ENCODE measurements at regions not wholly inside any gene's neighbourhood (a gene's known extent, or its start where the extent isn't known, plus 50 kb on each side); places are given as distances from the start of the nearest gene placed in this dataset.
"Not testable (repeated sequence)": the region's sequence is repeated elsewhere in the genome, so short reads cannot be mapped to it uniquely, and the experiment has no call there.

DNA sequence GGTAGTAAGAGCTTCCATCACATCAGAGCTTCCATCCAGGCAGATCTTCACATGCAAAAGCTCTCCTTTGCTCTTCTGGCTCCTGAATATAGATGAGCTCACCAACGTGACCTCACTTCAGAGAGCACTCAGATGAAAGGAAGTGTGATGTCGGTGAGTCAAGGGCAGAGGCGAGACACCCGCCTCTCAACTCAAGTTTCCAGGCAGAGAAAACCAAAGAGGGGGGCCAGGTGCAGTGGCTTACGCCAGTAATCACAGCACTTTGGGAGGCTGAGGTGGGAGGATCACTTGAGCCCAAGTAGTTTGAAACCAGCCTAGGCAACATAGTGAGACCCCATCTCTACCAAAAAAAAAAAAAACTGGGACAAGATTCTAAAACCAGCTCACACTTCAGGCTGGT is 126.9 kb downstream of the DUSP6 start:
- Mint-ChIP-seq H3K9me3 (peaks cover 7% of the 10 kb centered on the region), H3K27me3 (no peaks in the 10 kb centered on the region), H3K4me3 (peak overlapping the region; percentile 34), H3K4me1 (ENCODE audit: low read depth) (peaks cover 62% of the 10 kb centered on the region), H3K36me3 (peaks cover 2% of the 10 kb centered on the region), H3K27ac (peak overlapping the region; percentile 99)
- CTCF ChIA-PET: interaction anchor here (0.6 to 2.1 kb wide), 12 partner anchors 12 to 208 kb away, joined by 3 to 22 read pairs (median 6); no protein-coding TSS in a partner anchor
- DNase-seq: peak; percentile 90
- intact Hi-C loops (cut with micrococcal nuclease): loop anchor here (1.0 to 10.0 kb wide), 16 partner anchors 19 to 1081 kb away; partner anchors contain the start of genes CEP290, DUSP6 and TMTC3
- POLR2A ChIA-PET: interaction anchor here (0.6 to 2.6 kb wide), 22 partner anchors 10 to 307 kb away, joined by 3 to 38 read pairs (median 4); partner anchors contain the start of genes DUSP6 and POC1B

DNA sequence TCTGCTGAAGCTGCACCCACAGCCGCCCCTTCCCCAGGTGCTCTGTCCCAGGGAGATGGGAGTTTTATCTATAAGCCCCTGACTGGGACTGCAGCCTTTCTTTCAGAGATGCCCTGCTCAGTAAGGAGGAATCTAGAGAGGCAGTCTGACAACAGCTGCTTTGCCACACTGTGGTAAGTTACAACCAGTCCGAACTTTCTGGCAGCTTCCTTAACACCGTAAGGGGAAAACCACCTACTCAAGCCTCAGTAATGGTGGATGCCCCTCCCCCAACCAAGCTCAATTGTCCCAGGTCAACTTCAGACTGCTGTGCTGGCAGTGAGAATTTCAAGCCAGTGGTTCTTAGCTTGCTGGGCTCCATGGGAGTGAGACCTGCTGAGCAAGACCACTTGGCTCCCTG is 129.7 kb downstream of the DUSP6 start:
- CTCF ChIA-PET: interaction anchor here (0.8 to 1.0 kb wide), 2 partner anchors 9 to 129 kb away, joined by 3 read pairs; no protein-coding TSS in a partner anchor
- peaks cover 48% of the 10 kb centered on the region for H3K4me1 Mint-ChIP-seq (ENCODE audit: low read depth)
- POLR2A ChIA-PET: interaction anchor here (1.0 kb wide), 1 partner anchor 21 kb away, joined by 3 read pairs; no protein-coding TSS in a partner anchor
- DNase-seq: peak; percentile 26
- H3K27ac Mint-ChIP-seq, H3K4me3 Mint-ChIP-seq, H3K27me3 Mint-ChIP-seq, H3K36me3 Mint-ChIP-seq: not testable (repeated sequence)
- peaks cover 10% of the 10 kb centered on the region for H3K9me3 Mint-ChIP-seq
- intact Hi-C loops (cut with micrococcal nuclease): loop anchor here (10.0 kb wide), 2 partner anchors 642 to 1078 kb away; partner anchors contain the start of genes CEP290 and TMTC3

DNA sequence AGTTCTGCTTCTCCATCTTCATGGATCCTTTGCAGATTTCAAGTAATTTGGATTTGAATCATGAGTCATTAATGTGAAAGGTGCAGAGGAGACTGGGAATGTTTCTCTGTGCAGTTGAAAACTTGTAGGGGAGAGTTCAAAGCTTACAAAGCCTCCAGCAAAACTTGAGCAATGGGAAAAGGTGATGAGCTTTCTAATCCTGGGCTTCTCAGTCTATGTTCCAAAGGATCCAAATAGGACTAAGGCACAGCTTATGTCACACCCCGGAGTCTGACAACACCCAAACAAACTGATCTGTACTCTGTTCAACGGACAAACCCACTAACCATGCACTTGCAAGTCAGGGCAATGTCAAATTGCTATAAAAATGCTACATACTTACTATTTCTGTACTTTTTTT is 134.8 kb downstream of the DUSP6 start:
- Mint-ChIP-seq H3K4me3 (no peak overlapping the region), H3K4me1 (ENCODE audit: low read depth) (peaks cover 5% of the 10 kb centered on the region), H3K27ac (no peak overlapping the region), H3K27me3 (no peaks in the 10 kb centered on the region), H3K9me3 (peaks cover 10% of the 10 kb centered on the region), H3K36me3 (peaks cover 2% of the 10 kb centered on the region)
- intact Hi-C loops (cut with micrococcal nuclease): no loop called here
- ChIA-PET CTCF (interaction anchor here (0.6 to 1.2 kb wide), 2 partner anchors 27 to 244 kb away, joined by 3 read pairs; no protein-coding TSS in a partner anchor), POLR2A (no interaction called here)
- DNase-seq: no peak

GRCh38 chr12:89216211-89216952 is 135.9 kb downstream of the DUSP6 start:
- H3K4me1 Mint-ChIP-seq (ENCODE audit: low read depth): peaks cover 11% of the 10 kb centered on the region
- CTCF ChIA-PET: no interaction called here
- H3K4me3 Mint-ChIP-seq: no peak overlapping the region
- DNase-seq: no peak
- H3K27me3 Mint-ChIP-seq: no peaks in the 10 kb centered on the region
- peaks cover 8% of the 10 kb centered on the region for H3K9me3 Mint-ChIP-seq
- no peaks in the 10 kb centered on the region for H3K36me3 Mint-ChIP-seq
- H3K27ac Mint-ChIP-seq: no peak overlapping the region
- POLR2A ChIA-PET: no interaction called here
- intact Hi-C loops (cut with micrococcal nuclease): no loop called here

GRCh38 chr12:89215196-89215595 is 137.1 kb downstream of the DUSP6 start:
- CTCF ChIA-PET: no interaction called here

DNA sequence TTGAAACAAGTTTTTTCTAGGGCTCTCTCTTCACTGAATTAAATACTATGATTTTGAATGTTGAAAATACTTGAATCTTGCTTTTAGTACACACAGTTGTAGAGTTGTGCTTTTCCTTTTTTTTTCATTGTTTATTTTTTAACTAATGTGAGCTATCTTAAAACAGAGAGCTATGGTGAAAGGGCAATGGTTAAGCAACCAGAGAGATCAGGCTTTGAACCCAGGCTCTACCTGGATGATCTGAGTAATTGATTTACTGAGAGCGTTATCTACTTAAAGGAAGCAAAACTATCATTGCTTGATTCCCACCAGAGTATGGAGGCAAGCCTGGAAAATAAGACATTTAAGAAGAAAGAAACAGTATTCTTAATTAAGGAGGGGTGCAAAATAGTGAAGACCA is 138.6 kb downstream of the DUSP6 start:
- H3K9me3 Mint-ChIP-seq: no peaks in the 10 kb centered on the region
- no peaks in the 10 kb centered on the region for H3K36me3 Mint-ChIP-seq
- intact Hi-C loops (cut with micrococcal nuclease): no loop called here
- no peak for DNase-seq
- no peaks in the 10 kb centered on the region for H3K27me3 Mint-ChIP-seq
- no peak overlapping the region for H3K27ac Mint-ChIP-seq
- peaks cover 15% of the 10 kb centered on the region for H3K4me1 Mint-ChIP-seq (ENCODE audit: low read depth)
- no peak overlapping the region for H3K4me3 Mint-ChIP-seq
- ChIA-PET POLR2A (no interaction called here), CTCF (no interaction called here)

More at GRCh38 chr12:89215196-89215595, 137.1 kb downstream of the DUSP6 start:
- POLR2A ChIA-PET: no interaction called here
- H3K9me3 Mint-ChIP-seq: peaks cover 3% of the 10 kb centered on the region
- no peak overlapping the region for H3K4me3 Mint-ChIP-seq
- intact Hi-C loops (cut with micrococcal nuclease): no loop called here
- H3K27ac Mint-ChIP-seq: no peak overlapping the region
- peaks cover 14% of the 10 kb centered on the region for H3K4me1 Mint-ChIP-seq (ENCODE audit: low read depth)
- DNase-seq: no peak
- no peaks in the 10 kb centered on the region for H3K27me3 Mint-ChIP-seq
- H3K36me3 Mint-ChIP-seq: no peaks in the 10 kb centered on the region

GRCh38 chr12:89213139-89213538 is 139.2 kb downstream of the DUSP6 start:
- H3K36me3 Mint-ChIP-seq: no peaks in the 10 kb centered on the region
- no peaks in the 10 kb centered on the region for H3K9me3 Mint-ChIP-seq
- peaks cover 15% of the 10 kb centered on the region for H3K4me1 Mint-ChIP-seq (ENCODE audit: low read depth)
- no peaks in the 10 kb centered on the region for H3K27me3 Mint-ChIP-seq
- no peak overlapping the region for H3K4me3 Mint-ChIP-seq
- intact Hi-C loops (cut with micrococcal nuclease): no loop called here
- ChIA-PET POLR2A (no interaction called here), CTCF (no interaction called here)
- DNase-seq: no peak
- H3K27ac Mint-ChIP-seq: no peak overlapping the region

- H3K27me3 Mint-ChIP-seq: no peaks in the 10 kb centered on the region
- ChIA-PET CTCF (no interaction called here), POLR2A (no interaction called here)
- intact Hi-C loops (cut with micrococcal nuclease): no loop called here
- no peak for DNase-seq
- peaks cover 15% of the 10 kb centered on the region for H3K4me1 Mint-ChIP-seq (ENCODE audit: low read depth)
- H3K27ac Mint-ChIP-seq: no peak overlapping the region
- no peaks in the 10 kb centered on the region for H3K36me3 Mint-ChIP-seq
- no peak overlapping the region for H3K4me3 Mint-ChIP-seq
- no peaks in the 10 kb centered on the region for H3K9me3 Mint-ChIP-seq
Observed at GRCh38 chr12:89212339-89212771, 139.9 kb downstream of the DUSP6 start.

DNA sequence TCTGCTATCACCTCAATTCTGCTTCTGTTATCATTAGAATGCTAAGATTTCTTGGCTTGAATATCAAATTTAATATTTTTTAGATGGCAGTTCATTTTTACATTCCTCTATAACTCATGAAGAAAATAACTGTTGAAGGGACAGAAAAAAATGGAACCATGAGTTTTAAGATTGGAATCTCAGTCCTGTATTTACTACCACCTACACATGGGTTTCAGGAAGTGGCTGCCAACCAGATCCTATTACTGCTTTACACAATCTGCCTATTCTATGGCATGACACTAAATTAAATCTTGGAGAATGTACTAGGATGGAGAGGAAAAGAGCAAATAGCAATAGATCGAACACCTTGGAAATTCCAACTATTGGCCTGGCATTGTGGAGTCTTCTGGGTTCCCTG is 140.8 kb downstream of the DUSP6 start:
- intact Hi-C loops (cut with micrococcal nuclease): no loop called here
- Mint-ChIP-seq H3K9me3 (no peaks in the 10 kb centered on the region), H3K4me3 (no peak overlapping the region), H3K27ac (no peak overlapping the region), H3K36me3 (no peaks in the 10 kb centered on the region), H3K4me1 (ENCODE audit: low read depth) (peaks cover 18% of the 10 kb centered on the region), H3K27me3 (no peaks in the 10 kb centered on the region)
- no peak for DNase-seq
- POLR2A ChIA-PET: no interaction called here
- CTCF ChIA-PET: no interaction called here

GRCh38 chr12:89210277-89210676 is 142.0 kb downstream of the DUSP6 start:
- Mint-ChIP-seq H3K4me3 (no peak overlapping the region), H3K9me3 (no peaks in the 10 kb centered on the region), H3K27me3 (no peaks in the 10 kb centered on the region), H3K27ac (no peak overlapping the region), H3K4me1 (ENCODE audit: low read depth) (peaks cover 20% of the 10 kb centered on the region), H3K36me3 (no peaks in the 10 kb centered on the region)
- ChIA-PET CTCF (no interaction called here), POLR2A (no interaction called here)
- intact Hi-C loops (cut with micrococcal nuclease): no loop called here
- DNase-seq: no peak

- Mint-ChIP-seq H3K27ac (no peak overlapping the region), H3K4me1 (ENCODE audit: low read depth) (peaks cover 20% of the 10 kb centered on the region), H3K36me3 (no peaks in the 10 kb centered on the region), H3K4me3 (no peak overlapping the region), H3K27me3 (no peaks in the 10 kb centered on the region), H3K9me3 (no peaks in the 10 kb centered on the region)
- intact Hi-C loops (cut with micrococcal nuclease): no loop called here
- no peak for DNase-seq
- CTCF ChIA-PET: no interaction called here
- POLR2A ChIA-PET: no interaction called here
Observed at GRCh38 chr12:89208661-89209096, 143.6 kb downstream of the DUSP6 start.

DNA sequence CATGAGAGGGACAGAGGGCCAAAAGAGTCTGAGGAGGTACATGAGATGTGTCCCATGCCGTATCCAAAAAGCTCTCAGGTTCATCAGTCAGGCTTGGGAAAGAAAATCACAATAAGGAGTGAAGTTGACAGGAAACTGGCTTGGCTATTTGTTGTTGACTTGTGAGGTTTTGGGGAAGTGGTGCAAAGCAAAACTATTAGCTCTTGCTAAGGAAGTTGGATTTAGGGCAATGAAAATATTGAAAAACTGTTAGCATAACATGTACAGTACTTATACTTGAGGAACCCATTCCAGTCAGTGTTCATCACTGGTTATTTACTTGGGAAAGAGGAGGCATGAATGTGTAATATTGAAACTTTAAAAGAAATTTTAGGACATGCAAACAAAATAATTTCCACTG is 145.9 kb downstream of the DUSP6 start:
- ChIA-PET POLR2A (no interaction called here), CTCF (no interaction called here)
- peaks cover 13% of the 10 kb centered on the region for H3K4me1 Mint-ChIP-seq (ENCODE audit: low read depth)
- no peak overlapping the region for H3K27ac Mint-ChIP-seq
- H3K27me3 Mint-ChIP-seq: no peaks in the 10 kb centered on the region
- intact Hi-C loops (cut with micrococcal nuclease): no loop called here
- H3K4me3 Mint-ChIP-seq: no peak overlapping the region
- no peaks in the 10 kb centered on the region for H3K9me3 Mint-ChIP-seq
- DNase-seq: no peak
- no peaks in the 10 kb centered on the region for H3K36me3 Mint-ChIP-seq

DNA sequence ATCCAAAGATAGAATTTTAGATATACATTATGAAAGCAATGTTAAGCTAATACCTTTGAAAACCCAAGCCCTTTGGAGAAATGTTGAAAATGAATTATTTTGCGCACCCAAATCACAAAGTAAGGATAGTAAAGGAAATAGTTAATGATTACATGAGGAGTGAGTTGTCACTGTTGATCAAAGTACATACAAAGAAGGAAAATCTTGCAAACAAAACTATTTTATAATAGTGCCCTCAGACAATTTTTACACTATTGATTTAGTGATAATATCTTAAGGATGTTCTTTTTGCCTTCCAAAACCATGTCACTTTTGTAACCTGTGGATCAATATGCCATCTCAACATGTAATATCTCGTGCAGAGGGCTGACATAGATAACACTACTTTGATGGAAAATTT is 146.8 kb downstream of the DUSP6 start:
- no peak for DNase-seq
- CTCF ChIA-PET: no interaction called here
- POLR2A ChIA-PET: no interaction called here
- H3K9me3 Mint-ChIP-seq: no peaks in the 10 kb centered on the region
- no peaks in the 10 kb centered on the region for H3K27me3 Mint-ChIP-seq
- no peak overlapping the region for H3K27ac Mint-ChIP-seq
- intact Hi-C loops (cut with micrococcal nuclease): no loop called here
- peaks cover 13% of the 10 kb centered on the region for H3K4me1 Mint-ChIP-seq (ENCODE audit: low read depth)
- H3K4me3 Mint-ChIP-seq: no peak overlapping the region
- no peaks in the 10 kb centered on the region for H3K36me3 Mint-ChIP-seq
